IMR-90 (cell line): ENCODE measurements at regions not wholly inside any gene's neighbourhood (a gene's known extent, or its start where the extent isn't known, plus 50 kb on each side); places are given as distances from the start of the nearest gene placed in this dataset.

Experiments used
- ATAC-seq: fragments of 200-7000 bp; cut with Tn5 transposase; 2 replicates; pipeline ENCODE4 v1.9.1; 2020; ENCODE audit warnings: low read depth, mild to moderate bottlenecking, moderate library complexity
- BruUV-seq: library from RNA; stranded (reverse); fragments of 400-500 nt; replicated peaks from 2 replicates; lab custom pipeline; 2021; lab: Mats Ljungman, UMichigan
- CTCF ChIA-PET: fragments of 300-600 bp; formaldehyde crosslinking; extraction: SDS; loops from one replicate; lab custom pipeline; 2021; ENCODE audit warnings: antibody characterized with exemption; lab: Yijun Ruan, JAX
- POLR2A ChIA-PET: fragments of 300-600 bp; sonication (Branson Sonifier 250); formaldehyde crosslinking; loops from one replicate; lab custom pipeline; 2022; ENCODE audit warnings: antibody characterized with exemption; ENCODE audit not compliant: unreplicated experiment; lab: Charles Lee
- DNase-seq: peaks from one replicate; pipeline ENCODE4 v3.0.0; 2013
- H2AFZ ChIP-seq: replicated peaks from 2 replicates; pipeline ENCODE3; 2013; ENCODE audit warnings: low read length, mild to moderate bottlenecking; ENCODE audit not compliant: poor library complexity
- H2AK5ac ChIP-seq: 2 replicates; pipeline ENCODE4 v1.6.1; 2013; ENCODE audit warnings: low read depth, low read length, inconsistent platforms
- H2AK9ac ChIP-seq: replicated peaks from 2 replicates; pipeline ENCODE3; 2013; ENCODE audit warnings: mild to moderate bottlenecking, low read depth, low read length, moderate library complexity; ENCODE audit not compliant: poor library complexity
- H2BK120ac ChIP-seq: 2 replicates; pipeline ENCODE4 v1.6.1; 2013; ENCODE audit warnings: low read depth, low read length, inconsistent platforms
- H2BK15ac ChIP-seq: 3 replicates; pipeline ENCODE4 v1.6.1; 2013; ENCODE audit warnings: low read depth, low read length, inconsistent platforms
- H2BK20ac ChIP-seq: 2 replicates; pipeline ENCODE4 v1.6.1; 2013; ENCODE audit warnings: low read depth, mild to moderate bottlenecking, inconsistent platforms, low read length, moderate library complexity
- H2BK5ac ChIP-seq: 2 replicates; pipeline ENCODE4 v1.6.1; 2013; ENCODE audit warnings: mild to moderate bottlenecking, low read depth, low read length, inconsistent platforms; ENCODE audit not compliant: poor library complexity, severe bottlenecking
- H3K14ac ChIP-seq: replicated peaks from 2 replicates; pipeline ENCODE4 v1.6.1; 2013; ENCODE audit warnings: low read depth, low read length, inconsistent platforms
- H3K18ac ChIP-seq: 2 replicates; pipeline ENCODE4 v1.6.1; 2013; ENCODE audit warnings: low read depth, low read length, control low read depth
- H3K23ac ChIP-seq: 2 replicates; pipeline ENCODE4 v1.6.1; 2013; ENCODE audit warnings: low read depth, low read length, inconsistent platforms
- H3K27ac ChIP-seq: 2 replicates; pipeline ENCODE4 v1.5.1; 2013; ENCODE audit warnings: mild to moderate bottlenecking, control low read depth, low read length; ENCODE audit not compliant: insufficient read depth
- H3K27me3 ChIP-seq: 2 replicates; pipeline ENCODE4 v1.6.1; 2013; ENCODE audit warnings: low read length; ENCODE audit not compliant: control insufficient read depth, insufficient read depth
- H3K36me3 ChIP-seq: 2 replicates; pipeline ENCODE4 v1.6.1; 2013; ENCODE audit warnings: low read length, mixed read lengths; ENCODE audit not compliant: control insufficient read depth, insufficient read depth
- H3K4ac ChIP-seq: 2 replicates; pipeline ENCODE4 v1.6.1; 2013; ENCODE audit warnings: low read depth, low read length, inconsistent platforms
- H3K4me1 ChIP-seq: 2 replicates; pipeline ENCODE4 v1.6.1; 2013; ENCODE audit warnings: low read length, mixed read lengths; ENCODE audit not compliant: control insufficient read depth, insufficient read depth
- H3K4me2 ChIP-seq: 2 replicates; pipeline ENCODE4 v1.6.1; 2013; ENCODE audit warnings: low read depth, mild to moderate bottlenecking, control low read depth, low read length, moderate library complexity
- H3K4me3 ChIP-seq: 2 replicates; pipeline ENCODE4 v1.5.1; 2013; ENCODE audit warnings: low read depth, mild to moderate bottlenecking, control low read depth, low read length, moderate library complexity; ENCODE audit not compliant: insufficient read depth
- H3K56ac ChIP-seq: 2 replicates; pipeline ENCODE4 v1.6.1; 2013; ENCODE audit warnings: low read length, inconsistent platforms; ENCODE audit not compliant: insufficient read depth; ENCODE audit errors: extremely low read depth
- H3K79me1 ChIP-seq, 2 experiments: 2 replicates each; pipeline ENCODE4 v1.6.1; 2013; ENCODE audit warnings: low read length in 2 of 2, inconsistent platforms in 1 of 2, low read depth in 1 of 2
- H3K9ac ChIP-seq: 2 replicates; pipeline ENCODE4 v1.6.1; 2013; ENCODE audit warnings: low read depth, low read length, control low read depth
- H3K9me1 ChIP-seq: 2 replicates; pipeline ENCODE4 v1.6.1; 2013; ENCODE audit warnings: low read length, inconsistent platforms; ENCODE audit not compliant: insufficient read depth
- H3K9me3 ChIP-seq: 2 replicates; pipeline ENCODE4 v1.6.1; 2013; ENCODE audit warnings: low read length; ENCODE audit not compliant: control insufficient read depth, insufficient read depth
- H4K20me1 ChIP-seq: 2 replicates; pipeline ENCODE4 v1.6.1; 2013; ENCODE audit warnings: low read length, inconsistent platforms; ENCODE audit not compliant: insufficient read depth
- H4K5ac ChIP-seq: 2 replicates; pipeline ENCODE4 v1.6.1; 2013; ENCODE audit warnings: mild to moderate bottlenecking, low read depth, low read length, control low read depth
- H4K8ac ChIP-seq, 2 experiments: 2 replicates each; pipeline ENCODE4 v1.6.1; 2013; ENCODE audit warnings: low read depth in 2 of 2, low read length in 2 of 2, control low read depth in 1 of 2, inconsistent platforms in 1 of 2
- H4K91ac ChIP-seq: 2 replicates; pipeline ENCODE4 v1.6.1; 2013; ENCODE audit warnings: low read depth, low read length, inconsistent platforms; ENCODE audit not compliant: insufficient read depth
- BHLHE40 ChIP-seq: fragments of 150-350 bp; IDR thresholded peaks from 2 replicates; pipeline ENCODE4 v1.6.1; 2016; ENCODE audit warnings: mild to moderate bottlenecking, low read depth, low read length
- CEBPB ChIP-seq: IDR thresholded peaks from 2 replicates; pipeline ENCODE4 v1.6.1; 2012; ENCODE audit warnings: low read depth, low read length, improper control_type of control experiment
- CHD1 ChIP-seq: IDR thresholded peaks from 2 replicates; pipeline ENCODE4 v1.6.1; 2012; ENCODE audit warnings: low read depth, low read length, improper control_type of control experiment
- FOS ChIP-seq: fragments of 150-350 bp; IDR thresholded peaks from 2 replicates; pipeline ENCODE4 v1.6.1; 2016; ENCODE audit warnings: low read depth, low read length
- MAFK ChIP-seq: IDR thresholded peaks from 2 replicates; pipeline ENCODE4 v1.6.1; 2012; ENCODE audit warnings: low read depth, low read length, improper control_type of control experiment
- MAZ ChIP-seq: IDR thresholded peaks from 2 replicates; pipeline ENCODE4 v1.6.1; 2012; ENCODE audit warnings: low read depth, mild to moderate bottlenecking, low read length, improper control_type of control experiment, moderate library complexity, borderline replicate concordance
- MXI1 ChIP-seq: IDR thresholded peaks from 2 replicates; pipeline ENCODE4 v1.6.1; 2012; ENCODE audit warnings: low read depth, mild to moderate bottlenecking, low read length, moderate library complexity, borderline replicate concordance
- NFE2L2 ChIP-seq: fragments of 150-350 bp; IDR thresholded peaks from 2 replicates; pipeline ENCODE4 v1.6.1; 2016; ENCODE audit warnings: low read depth, mild to moderate bottlenecking, low read length
- POLR2A ChIP-seq: IDR thresholded peaks from 2 replicates; pipeline ENCODE4 v1.6.1; 2012; ENCODE audit warnings: mild to moderate bottlenecking, low read depth, low read length
- RAD21 ChIP-seq: IDR thresholded peaks from 2 replicates; pipeline ENCODE4 v1.6.1; 2012; ENCODE audit warnings: low read length, improper control_type of control experiment
- RCOR1 ChIP-seq: IDR thresholded peaks from 2 replicates; pipeline ENCODE4 v1.6.1; 2012; ENCODE audit warnings: mild to moderate bottlenecking, low read length, improper control_type of control experiment; ENCODE audit not compliant: insufficient replicate concordance
- SMC3 ChIP-seq: fragments of 150-350 bp; IDR thresholded peaks from 2 replicates; pipeline ENCODE4 v1.6.1; 2016; ENCODE audit warnings: low read depth, mild to moderate bottlenecking, antibody characterized with exemption, low read length, moderate library complexity
- WGBS, 2 experiments: methylation state at CpG; one replicate each; pipeline versions ENCODE4 v1.1.5 to v1.1.7; 2013; ENCODE audit warnings: missing lambda C conversion rate in 2 of 2; ENCODE audit not compliant: insufficient read length in 1 of 2; ENCODE audit errors: extremely low coverage in 2 of 2; 5-methylcytosine and 5-hydroxymethylcytosine counted together
- dilution Hi-C: fragments of 300-500 bp; cut with HindIII; formaldehyde crosslinking; loops from one replicate; pipeline ENCODE4 v1.14.3; 2018; ENCODE audit warnings: low sequenced_read_pairs; ENCODE audit not compliant: unreplicated experiment
- in situ Hi-C: fragments of 300-500 bp; cut with MboI; formaldehyde crosslinking; loops from 3 replicates; pipeline ENCODE4 v1.14.3; 2019; ENCODE audit warnings: low sequenced_read_pairs, inconsistent platforms, mixed read lengths
- intact Hi-C: fragments of 100-400 bp; cut with micrococcal nuclease; formaldehyde crosslinking; loops from 2 replicates; pipeline ENCODE4 v1.10.0; 2022
- TF ChIP-seq, protein P1 (sequence below): fragments of 150-350 bp; IDR thresholded peaks from 2 replicates; pipeline ENCODE4 v1.6.1; 2017; ENCODE audit warnings: mild to moderate bottlenecking, antibody characterized with exemption, low read length, low read depth
- TF ChIP-seq, protein P2 (sequence below): conservative IDR thresholded peaks from 2 replicates; pipeline ENCODE4 v1.5.1; 2012; ENCODE audit warnings: mild to moderate bottlenecking, low read depth, low read length, improper control_type of control experiment

GRCh38 chr2:144081272-144081671 is 438.6 kb downstream of the ZEB2 start:
- Histone ChIP-seq H3K56ac (no peak overlapping the region; the same call in 1 of the 2 replicates), H3K4me3 (no peak overlapping the region), H2BK15ac (peak overlapping the region; percentile 96; the same call in 2 of the 3 replicates), H3K4me1 (peaks cover 20% of the 10 kb centered on the region; the same call in 1 of the 2 replicates), H4K5ac (peak overlapping the region; percentile 98), H3K14ac (peak overlapping the region; percentile 76), H3K4ac (peak overlapping the region; percentile 97), H2AK9ac (no peak overlapping the region), H3K9me3 (no peaks in the 10 kb centered on the region), H2BK20ac (peak overlapping the region; percentile 97), H3K23ac (peak overlapping the region; percentile 26), H2AFZ (peak overlapping the region; percentile 47), H4K20me1 (no peaks in the 10 kb centered on the region), H2BK5ac (peak overlapping the region; percentile 100), H4K91ac (peak overlapping the region; percentile 93), H4K8ac (peak overlapping the region; percentile 66 to 80; a peak in 3 of 4 replicates), H3K27ac (peak overlapping the region; percentile 67), H3K79me1 (peaks cover 3 to 5% of the 10 kb centered on the region in 2 experiments; a peak in 2 of 4 replicates), H3K4me2 (no peak overlapping the region; the same call in 1 of the 2 replicates), H2BK120ac (peak overlapping the region; percentile 98), H3K9me1 (peaks cover 6% of the 10 kb centered on the region), H3K18ac (peak overlapping the region; percentile 98), H3K9ac (no peak overlapping the region; the same call in 1 of the 2 replicates), H3K27me3 (no peaks in the 10 kb centered on the region), H3K36me3 (no peaks in the 10 kb centered on the region), H2AK5ac (peak overlapping the region; percentile 81)
- dilution Hi-C loops: no loop called here
- WGBS, 2 experiments: no CpG with 5 or more reads among the region's 2 CpGs
- intact Hi-C loops: loop anchor here (5.0 kb wide), 2 partner anchors 251 to 431 kb away; a partner anchor contains a TSS
- in situ Hi-C loops: no loop called here
- ATAC-seq (no peak), DNase-seq (no peak)
- TF ChIP-seq RCOR1: no peak
- no peak for TF ChIP-seq BHLHE40
- TF ChIP-seq, protein P1, sequence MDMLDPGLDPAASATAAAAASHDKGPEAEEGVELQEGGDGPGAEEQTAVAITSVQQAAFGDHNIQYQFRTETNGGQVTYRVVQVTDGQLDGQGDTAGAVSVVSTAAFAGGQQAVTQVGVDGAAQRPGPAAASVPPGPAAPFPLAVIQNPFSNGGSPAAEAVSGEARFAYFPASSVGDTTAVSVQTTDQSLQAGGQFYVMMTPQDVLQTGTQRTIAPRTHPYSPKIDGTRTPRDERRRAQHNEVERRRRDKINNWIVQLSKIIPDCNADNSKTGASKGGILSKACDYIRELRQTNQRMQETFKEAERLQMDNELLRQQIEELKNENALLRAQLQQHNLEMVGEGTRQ: no peak
- TF ChIP-seq CEBPB: no peak
- TF ChIP-seq, protein P2, sequence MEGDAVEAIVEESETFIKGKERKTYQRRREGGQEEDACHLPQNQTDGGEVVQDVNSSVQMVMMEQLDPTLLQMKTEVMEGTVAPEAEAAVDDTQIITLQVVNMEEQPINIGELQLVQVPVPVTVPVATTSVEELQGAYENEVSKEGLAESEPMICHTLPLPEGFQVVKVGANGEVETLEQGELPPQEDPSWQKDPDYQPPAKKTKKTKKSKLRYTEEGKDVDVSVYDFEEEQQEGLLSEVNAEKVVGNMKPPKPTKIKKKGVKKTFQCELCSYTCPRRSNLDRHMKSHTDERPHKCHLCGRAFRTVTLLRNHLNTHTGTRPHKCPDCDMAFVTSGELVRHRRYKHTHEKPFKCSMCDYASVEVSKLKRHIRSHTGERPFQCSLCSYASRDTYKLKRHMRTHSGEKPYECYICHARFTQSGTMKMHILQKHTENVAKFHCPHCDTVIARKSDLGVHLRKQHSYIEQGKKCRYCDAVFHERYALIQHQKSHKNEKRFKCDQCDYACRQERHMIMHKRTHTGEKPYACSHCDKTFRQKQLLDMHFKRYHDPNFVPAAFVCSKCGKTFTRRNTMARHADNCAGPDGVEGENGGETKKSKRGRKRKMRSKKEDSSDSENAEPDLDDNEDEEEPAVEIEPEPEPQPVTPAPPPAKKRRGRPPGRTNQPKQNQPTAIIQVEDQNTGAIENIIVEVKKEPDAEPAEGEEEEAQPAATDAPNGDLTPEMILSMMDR: no peak
- TF ChIP-seq RAD21: no peak
- TF ChIP-seq MXI1: no peak
- no peak for TF ChIP-seq SMC3
- TF ChIP-seq MAFK: no peak
- TF ChIP-seq MAZ: no peak
- TF ChIP-seq POLR2A: no peak
- no peak for TF ChIP-seq CHD1
- no peak for TF ChIP-seq FOS
- TF ChIP-seq NFE2L2: no peak
- POLR2A ChIA-PET: no interaction called here
- BruUV-seq: no TSS peak
- CTCF ChIA-PET: no interaction called here
